ENCODE measurements at regions not wholly inside any gene's neighbourhood (a gene's known extent, or its start where the extent isn't known, plus 50 kb on each side); places are given as distances from the start of the nearest gene placed in this dataset.

GRCh38 chr5:89081360-89081759 lies 198.4 kb upstream of the MEF2C start:
- no peaks in the 10 kb centered on the region for H3K27me3 Mint-ChIP-seq (ENCODE audit: low read depth, unreplicated experiment)
- H3K9me3 ChIP-seq (ENCODE audit: insufficient read depth, low read depth, low read length) = no peaks in the 10 kb centered on the region

GRCh38 chr5:89080467-89081116 lies 197.6 kb upstream of the MEF2C start:
- H3K4me1 Mint-ChIP-seq (ENCODE audit: low read depth, unreplicated experiment) = no peaks in the 10 kb centered on the region
- no peaks in the 10 kb centered on the region for H3K9me3 Mint-ChIP-seq (ENCODE audit: unreplicated experiment)
- Histone ChIP-seq H3K4me2 (ENCODE audit: low read length) (no peak overlapping the region), H3K9me3 (ENCODE audit: insufficient read depth, low read depth, low read length) (no peaks in the 10 kb centered on the region), H3K4me1 (ENCODE audit: insufficient read depth, low read length) (no peaks in the 10 kb centered on the region), H4K20me1 (ENCODE audit: insufficient read depth, low read length) (no peaks in the 10 kb centered on the region), H3K79me2 (ENCODE audit: insufficient read depth, low read length) (no peaks in the 10 kb centered on the region), H3K4me3 (ENCODE audit: insufficient read depth, low read depth, low read length) (no peak overlapping the region), H3K36me3 (ENCODE audit: insufficient read depth, low read length) (no peaks in the 10 kb centered on the region), H3K9ac (ENCODE audit: low read length) (no peak overlapping the region), H3K27me3 (ENCODE audit: insufficient read depth, low read length) (no peaks in the 10 kb centered on the region), H3K27ac (ENCODE audit: low read depth, low read length) (no peak overlapping the region), H2AFZ (ENCODE audit: low read depth, low read length) (no peak overlapping the region)
- FAIRE-seq (no peak), DNase-seq (ENCODE audit: low read depth) (no peak)
- no peaks in the 10 kb centered on the region for H3K36me3 Mint-ChIP-seq (ENCODE audit: low read depth, unreplicated experiment)
- no peak overlapping the region for H3K4me3 Mint-ChIP-seq (ENCODE audit: unreplicated experiment)
- H3K27ac Mint-ChIP-seq (ENCODE audit: unreplicated experiment) = no peak overlapping the region
- H3K27me3 Mint-ChIP-seq (ENCODE audit: low read depth, unreplicated experiment) = no peaks in the 10 kb centered on the region
- TF ChIP-seq CTCF (IDR thresholded peaks at IDR 0.05; ENCODE audit: insufficient read depth, low read depth, low read length) = no peak
- no peak for TF ChIP-seq EZH2 (IDR thresholded peaks at IDR 0.05; ENCODE audit: insufficient read depth, low read length)

More at GRCh38 chr5:89081360-89081759, 198.4 kb upstream of the MEF2C start:
- Histone ChIP-seq H4K20me1 (ENCODE audit: insufficient read depth, low read length) (no peaks in the 10 kb centered on the region), H3K79me2 (ENCODE audit: insufficient read depth, low read length) (no peaks in the 10 kb centered on the region), H3K9ac (ENCODE audit: low read length) (no peak overlapping the region), H3K36me3 (ENCODE audit: insufficient read depth, low read length) (no peaks in the 10 kb centered on the region), H3K4me2 (ENCODE audit: low read length) (no peak overlapping the region), H3K27me3 (ENCODE audit: insufficient read depth, low read length) (no peaks in the 10 kb centered on the region), H3K4me3 (ENCODE audit: insufficient read depth, low read depth, low read length) (no peak overlapping the region), H2AFZ (ENCODE audit: low read depth, low read length) (no peak overlapping the region), H3K27ac (ENCODE audit: low read depth, low read length) (no peak overlapping the region), H3K4me1 (ENCODE audit: insufficient read depth, low read length) (no peaks in the 10 kb centered on the region)
- H3K36me3 Mint-ChIP-seq (ENCODE audit: low read depth, unreplicated experiment) = no peaks in the 10 kb centered on the region
- H3K4me3 Mint-ChIP-seq (ENCODE audit: unreplicated experiment) = no peak overlapping the region
- H3K27ac Mint-ChIP-seq (ENCODE audit: unreplicated experiment) = no peak overlapping the region
- H3K9me3 Mint-ChIP-seq (ENCODE audit: unreplicated experiment) = no peaks in the 10 kb centered on the region
- DNase-seq (ENCODE audit: low read depth) (no peak), FAIRE-seq (no peak)
- H3K4me1 Mint-ChIP-seq (ENCODE audit: low read depth, unreplicated experiment) = no peaks in the 10 kb centered on the region
- no peak for TF ChIP-seq CTCF (IDR thresholded peaks at IDR 0.05; ENCODE audit: insufficient read depth, low read depth, low read length)
- no peak for TF ChIP-seq EZH2 (IDR thresholded peaks at IDR 0.05; ENCODE audit: insufficient read depth, low read length)
